ENCODE measurements at regions not wholly inside any gene's neighbourhood (a gene's known extent, or its start where the extent isn't known, plus 50 kb on each side); places are given as distances from the start of the nearest gene placed in this dataset.

DNA sequence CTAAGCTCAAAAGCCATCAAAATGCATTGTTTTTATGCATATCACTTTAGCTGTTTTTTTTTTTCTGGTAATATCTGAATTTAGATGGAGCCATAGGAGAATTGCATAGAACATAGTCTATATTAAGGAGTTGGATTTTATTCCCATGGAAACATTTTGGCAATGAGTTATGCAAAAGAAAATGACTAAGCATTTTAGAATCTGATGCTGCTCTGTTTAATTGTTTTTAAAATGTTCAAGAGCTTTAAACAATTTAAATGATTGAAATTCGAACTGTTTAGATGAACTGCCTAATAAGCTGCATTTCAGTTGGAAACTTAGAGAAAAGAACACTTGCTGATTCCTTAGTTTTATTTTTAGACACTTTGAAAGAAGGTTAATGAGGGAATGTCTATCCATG lies 1531.5 kb upstream of the B3GALT2 start:
- H3K36me3 ChIP-seq = no peaks in the 10 kb centered on the region
- no peak for DNase-seq (ENCODE audit: low spot score)
- H3K27me3 ChIP-seq (replicated peaks; ENCODE audit: insufficient read depth) = no peaks in the 10 kb centered on the region
- H3K9me3 ChIP-seq = no peaks in the 10 kb centered on the region
- ATAC-seq (ENCODE audit: insufficient number of reproducible peaks, low FRiP score, low read depth) = no peak
- TF ChIP-seq, protein P1, sequence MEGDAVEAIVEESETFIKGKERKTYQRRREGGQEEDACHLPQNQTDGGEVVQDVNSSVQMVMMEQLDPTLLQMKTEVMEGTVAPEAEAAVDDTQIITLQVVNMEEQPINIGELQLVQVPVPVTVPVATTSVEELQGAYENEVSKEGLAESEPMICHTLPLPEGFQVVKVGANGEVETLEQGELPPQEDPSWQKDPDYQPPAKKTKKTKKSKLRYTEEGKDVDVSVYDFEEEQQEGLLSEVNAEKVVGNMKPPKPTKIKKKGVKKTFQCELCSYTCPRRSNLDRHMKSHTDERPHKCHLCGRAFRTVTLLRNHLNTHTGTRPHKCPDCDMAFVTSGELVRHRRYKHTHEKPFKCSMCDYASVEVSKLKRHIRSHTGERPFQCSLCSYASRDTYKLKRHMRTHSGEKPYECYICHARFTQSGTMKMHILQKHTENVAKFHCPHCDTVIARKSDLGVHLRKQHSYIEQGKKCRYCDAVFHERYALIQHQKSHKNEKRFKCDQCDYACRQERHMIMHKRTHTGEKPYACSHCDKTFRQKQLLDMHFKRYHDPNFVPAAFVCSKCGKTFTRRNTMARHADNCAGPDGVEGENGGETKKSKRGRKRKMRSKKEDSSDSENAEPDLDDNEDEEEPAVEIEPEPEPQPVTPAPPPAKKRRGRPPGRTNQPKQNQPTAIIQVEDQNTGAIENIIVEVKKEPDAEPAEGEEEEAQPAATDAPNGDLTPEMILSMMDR (IDR thresholded peaks at IDR 0.05) = no peak
- no peak overlapping the region for H3K4me3 ChIP-seq
- peaks cover 0 to 3% of the 10 kb centered on the region in 2 donors for H3K4me1 ChIP-seq (ENCODE audit: control insufficient read depth in 1 of 2, low read depth in 2 of 2)
- no peak overlapping the region for H3K27ac ChIP-seq

DNA sequence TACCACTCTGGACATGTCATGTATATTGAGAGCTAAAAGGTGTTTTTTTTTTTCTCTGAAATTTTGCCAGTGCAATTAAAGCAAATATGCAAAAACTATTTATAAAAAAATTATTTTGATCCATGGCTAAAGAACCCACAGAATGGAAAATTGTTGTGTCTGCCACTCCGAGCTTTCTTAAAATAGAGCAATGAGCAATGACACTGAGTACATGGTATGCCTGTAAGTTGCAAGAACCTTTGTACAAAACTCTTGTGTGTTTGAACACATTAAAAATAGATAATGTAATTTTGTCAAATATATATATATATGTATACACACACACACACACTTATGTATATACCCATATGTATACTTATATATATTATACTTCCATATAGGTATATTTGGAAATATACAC lies 1530.9 kb upstream of the B3GALT2 start:
- Histone ChIP-seq H3K27me3 (replicated peaks; ENCODE audit: insufficient read depth) (no peaks in the 10 kb centered on the region), H3K27ac (no peak overlapping the region), H3K9me3 (no peaks in the 10 kb centered on the region), H3K4me3 (no peak overlapping the region), H3K4me1 (ENCODE audit: control insufficient read depth in 1 of 2, low read depth in 2 of 2) (peaks cover 0 to 3% of the 10 kb centered on the region in 2 donors), H3K36me3 (no peaks in the 10 kb centered on the region)
- ATAC-seq (ENCODE audit: insufficient number of reproducible peaks, low FRiP score, low read depth) (no peak), DNase-seq (ENCODE audit: low spot score) (no peak)
- TF ChIP-seq, protein P1 (IDR thresholded peaks at IDR 0.05) = no peak

DNA sequence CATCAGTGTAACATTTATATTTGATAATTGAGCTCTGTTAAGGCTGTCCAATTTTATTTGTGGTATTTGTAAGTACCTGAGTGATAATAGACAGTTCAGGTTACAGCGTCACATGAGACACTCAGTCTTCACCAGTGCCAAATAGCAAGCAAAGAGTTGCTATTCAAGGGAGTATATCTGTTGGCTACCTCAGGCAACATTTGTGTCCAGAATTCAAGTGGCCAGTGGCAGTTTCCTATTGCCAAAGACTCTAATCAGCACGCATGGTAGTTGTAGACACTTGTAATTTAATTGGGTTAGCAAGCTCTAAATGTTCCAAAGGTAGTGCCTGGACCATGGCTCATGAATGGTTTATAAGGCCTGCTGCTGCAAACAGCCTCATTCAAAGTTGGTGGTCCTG lies 1524.3 kb upstream of the B3GALT2 start:
- TF ChIP-seq, protein P1 (IDR thresholded peaks at IDR 0.05) = no peak
- no peaks in the 10 kb centered on the region for H3K36me3 ChIP-seq
- no peak for DNase-seq (ENCODE audit: low spot score)
- no peak for ATAC-seq (ENCODE audit: insufficient number of reproducible peaks, low FRiP score, low read depth)
- H3K4me3 ChIP-seq = no peak overlapping the region
- no peaks in the 10 kb centered on the region for H3K27me3 ChIP-seq (replicated peaks; ENCODE audit: insufficient read depth)
- H3K4me1 ChIP-seq (ENCODE audit: control insufficient read depth in 1 of 2, low read depth in 2 of 2) = no peaks in the 10 kb centered on the region
- H3K9me3 ChIP-seq = no peaks in the 10 kb centered on the region
- no peak overlapping the region for H3K27ac ChIP-seq

- no peaks in the 10 kb centered on the region for H3K9me3 ChIP-seq
- no peaks in the 10 kb centered on the region for H3K4me1 ChIP-seq (ENCODE audit: control insufficient read depth in 1 of 2, low read depth in 2 of 2)
- H3K36me3 ChIP-seq = no peaks in the 10 kb centered on the region
- ATAC-seq (ENCODE audit: insufficient number of reproducible peaks, low FRiP score, low read depth) (no peak), DNase-seq (ENCODE audit: low spot score) (no peak)
- TF ChIP-seq, protein P1 (IDR thresholded peaks at IDR 0.05) = no peak
- H3K27me3 ChIP-seq (replicated peaks; ENCODE audit: insufficient read depth) = no peaks in the 10 kb centered on the region
- H3K27ac ChIP-seq = no peak overlapping the region
- no peak overlapping the region for H3K4me3 ChIP-seq
Measured at GRCh38 chr1:194709439-194709838, 1523.0 kb upstream of the B3GALT2 start.

- Histone ChIP-seq H3K4me3 (no peak overlapping the region), H3K36me3 (no peaks in the 10 kb centered on the region), H3K4me1 (ENCODE audit: control insufficient read depth in 1 of 2, low read depth in 2 of 2) (no peaks in the 10 kb centered on the region), H3K27ac (no peak overlapping the region), H3K9me3 (no peaks in the 10 kb centered on the region), H3K27me3 (replicated peaks; ENCODE audit: insufficient read depth) (no peaks in the 10 kb centered on the region)
- DNase-seq (ENCODE audit: low spot score) (no peak), ATAC-seq (ENCODE audit: insufficient number of reproducible peaks, low FRiP score, low read depth) (no peak)
- TF ChIP-seq, protein P1 (IDR thresholded peaks at IDR 0.05) = no peak
Measured at GRCh38 chr1:194707074-194707473, 1520.7 kb upstream of the B3GALT2 start.
